HG03575 (cell line): ENCODE measurements at regions not wholly inside any gene's neighbourhood (a gene's known extent, or its start where the extent isn't known, plus 50 kb on each side); places are given as distances from the start of the nearest gene placed in this dataset.

ENCODE experiments used
- ATAC-seq: cut with Tn5 transposase; IDR thresholded peaks from one replicate; pipeline ENCODE4 v1.9.1; 2021; ENCODE audit not compliant: unreplicated experiment, insufficient number of reproducible peaks, low FRiP score; ENCODE audit errors: extremely low read depth

DNA sequence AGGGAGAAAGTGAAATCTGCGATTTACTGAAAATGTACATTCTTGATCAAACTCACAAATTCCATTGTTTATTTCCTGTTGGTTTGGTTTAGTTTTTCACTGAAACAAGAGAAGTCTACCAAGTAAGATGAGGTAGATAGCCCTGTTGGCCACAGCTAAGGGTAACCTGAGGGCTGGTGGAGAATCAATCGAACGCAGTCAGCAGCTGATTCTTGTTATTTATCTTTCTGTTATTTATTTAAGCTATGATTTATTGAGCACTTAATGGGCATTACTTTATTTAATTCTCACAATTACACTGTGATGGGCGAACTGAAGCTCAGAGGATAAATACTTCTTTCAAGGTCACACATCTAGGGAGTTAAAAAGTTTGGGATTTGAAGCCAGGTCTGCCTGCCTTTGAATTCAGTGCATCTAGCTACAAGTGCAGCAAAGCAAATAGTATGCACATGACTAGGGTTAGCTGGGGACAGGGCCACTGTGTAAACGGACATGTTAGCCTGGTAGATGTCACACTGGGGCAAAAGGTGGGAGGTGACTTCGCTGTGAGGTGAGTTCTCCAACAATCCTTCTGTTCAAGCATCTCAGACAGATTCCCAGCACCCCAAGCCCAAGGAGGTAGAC is 106.5 kb upstream of the GADD45A start:
- no peak for ATAC-seq

DNA sequence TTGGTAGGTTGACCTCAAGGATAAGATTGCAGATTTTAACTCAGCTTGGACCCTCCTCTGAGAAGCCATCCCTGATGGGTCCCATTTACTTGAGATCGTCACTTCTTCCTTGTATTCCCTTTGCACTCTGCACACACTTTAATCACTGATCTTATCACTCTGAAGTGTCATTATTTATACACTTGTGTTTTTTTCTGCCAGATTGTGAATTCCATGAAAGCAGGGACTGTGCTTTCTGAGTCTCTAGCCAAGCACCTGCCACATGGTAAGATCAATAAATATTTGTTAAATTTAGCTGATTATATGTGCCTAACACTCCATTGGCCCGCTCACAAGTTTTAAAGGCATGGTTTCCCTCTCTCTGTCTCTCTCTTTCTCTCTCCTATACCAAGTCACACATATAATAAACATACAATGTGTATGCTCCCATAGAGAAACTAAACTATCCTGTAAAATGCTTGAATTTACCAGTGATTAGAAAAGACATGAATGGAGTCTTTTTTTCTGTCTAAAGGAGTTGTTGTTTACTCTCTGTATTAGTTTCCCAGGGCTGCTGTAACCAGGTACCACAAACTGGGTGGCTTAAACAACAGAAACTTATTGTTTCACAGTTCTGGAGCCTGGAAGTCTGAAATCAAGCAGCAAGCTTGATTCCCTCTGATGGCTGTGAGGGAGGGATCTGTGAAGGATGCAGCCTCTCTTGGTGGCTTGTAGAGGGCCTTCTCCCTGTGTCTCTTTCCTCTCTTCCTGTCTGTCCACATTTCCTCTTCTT is 105.2 kb upstream of the GADD45A start:
- ATAC-seq = no peak

DNA sequence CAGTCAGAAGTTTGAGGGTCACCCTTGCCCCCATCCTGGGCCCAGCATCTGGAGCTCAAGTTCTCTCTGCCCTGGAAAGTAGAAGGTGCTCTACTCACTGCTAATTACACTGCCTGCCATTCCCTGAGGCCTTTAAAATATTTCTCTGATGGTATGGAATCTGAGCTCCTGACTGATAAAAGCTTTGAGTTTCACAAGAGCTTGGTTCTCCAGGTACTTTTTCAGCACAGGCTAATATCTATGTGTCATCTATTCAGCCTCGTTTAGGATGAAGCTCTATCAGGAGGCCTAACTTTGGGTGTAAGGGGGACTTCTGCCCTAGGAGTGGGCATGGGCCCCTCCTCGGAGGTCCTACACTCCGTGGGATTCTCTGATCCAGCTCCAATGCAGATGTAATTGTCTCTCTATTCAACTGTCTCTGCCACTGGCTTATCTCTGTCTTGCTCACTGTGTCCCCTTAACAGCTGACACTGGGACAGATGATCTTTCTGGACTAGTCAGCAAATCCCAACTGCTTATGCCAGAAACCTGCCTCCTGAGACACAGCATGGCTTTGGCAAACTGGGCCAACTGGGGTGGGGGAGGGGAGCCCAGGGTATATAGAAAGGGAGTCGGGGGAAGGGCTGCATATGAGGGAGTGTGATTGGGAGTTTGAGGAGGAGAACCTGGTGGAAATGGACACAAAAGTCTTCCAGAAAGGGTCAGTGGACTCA is 104.2 kb upstream of the GADD45A start:
- ATAC-seq = no peak

DNA sequence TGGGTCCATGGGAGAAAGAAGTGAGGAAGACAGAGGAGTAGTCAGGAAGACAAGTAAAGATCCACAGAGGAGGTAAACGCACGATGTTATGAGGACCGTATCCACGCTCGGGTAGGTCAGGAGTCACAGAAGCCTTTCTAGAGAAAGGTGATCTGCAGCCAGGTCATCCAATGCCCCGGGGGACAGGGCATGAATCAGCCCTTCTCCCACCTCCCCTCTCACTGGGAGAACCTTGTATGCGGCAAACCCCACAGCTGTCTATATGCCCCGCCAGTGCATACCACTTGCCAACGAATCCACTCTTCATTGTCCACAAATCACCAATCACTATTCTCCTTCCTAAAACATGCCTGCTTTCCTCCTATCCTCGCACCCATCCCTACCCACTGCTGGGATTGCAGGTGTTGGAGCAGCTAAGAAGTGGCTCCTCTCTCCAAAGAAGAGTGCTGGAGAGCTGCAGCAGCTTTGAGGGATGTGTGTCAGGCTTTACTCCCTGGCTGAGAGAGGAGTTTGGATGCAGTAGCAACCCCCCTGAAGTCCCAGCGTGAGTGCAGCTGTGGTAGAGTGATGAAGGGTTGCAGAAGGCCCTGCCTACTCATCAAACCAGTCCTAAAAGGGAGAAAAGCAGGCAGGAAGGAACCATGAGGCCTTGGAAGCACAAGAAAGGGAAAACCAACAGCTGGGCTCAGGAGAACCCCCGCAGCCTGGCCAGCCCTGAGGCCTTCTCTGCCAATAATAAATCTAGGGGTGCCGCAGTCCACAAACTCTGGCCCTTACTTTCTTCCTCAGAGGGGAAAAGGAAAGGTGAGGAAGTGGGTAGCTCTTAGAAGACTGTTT is 102.2 kb upstream of the GADD45A start:
- no peak for ATAC-seq

DNA sequence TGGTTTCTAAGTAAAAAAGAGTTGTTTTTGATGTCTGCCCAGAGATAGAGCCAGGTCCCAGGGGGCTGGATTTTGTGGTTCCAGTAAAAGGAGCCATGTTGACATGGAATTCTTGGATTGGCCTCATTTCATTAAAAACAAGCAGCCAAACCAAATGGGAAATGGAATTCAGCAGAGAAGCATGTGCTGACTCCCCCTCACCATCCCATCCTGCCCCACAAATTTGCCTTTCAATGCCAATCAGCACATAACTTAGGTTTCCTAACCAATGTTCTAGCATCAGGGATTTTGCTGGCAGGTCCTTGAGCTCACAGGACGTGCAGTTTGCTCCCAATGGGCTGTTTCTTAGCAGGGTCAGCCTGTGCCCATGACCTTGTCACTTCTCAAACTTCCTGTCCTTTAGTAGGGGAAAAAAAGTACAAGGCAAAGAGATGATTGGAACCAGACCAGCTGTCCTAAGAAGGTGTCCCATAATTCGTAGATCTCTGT is 101.5 kb upstream of the GADD45A start:
- no peak for ATAC-seq

DNA sequence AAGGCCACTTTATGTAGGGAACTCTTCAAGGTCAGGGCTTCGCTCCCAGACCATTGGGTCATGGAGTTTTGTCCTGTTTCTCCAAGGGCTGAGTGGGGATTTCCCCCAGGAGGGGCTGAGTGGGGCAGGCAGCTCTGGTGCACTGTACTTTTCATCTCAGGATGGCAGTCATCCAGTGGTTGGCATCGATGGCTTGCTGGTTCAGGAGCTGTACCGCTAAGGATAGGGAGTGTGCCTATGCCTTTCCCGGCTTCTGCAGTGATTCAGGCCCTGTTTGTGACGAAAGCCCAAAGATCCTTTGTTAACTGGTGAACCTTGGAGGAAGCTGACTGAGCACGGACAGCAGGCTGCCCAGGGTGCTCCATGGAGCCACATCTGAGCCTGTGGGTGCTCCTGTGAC is 100.1 kb upstream of the GADD45A start:
- no peak for ATAC-seq

DNA sequence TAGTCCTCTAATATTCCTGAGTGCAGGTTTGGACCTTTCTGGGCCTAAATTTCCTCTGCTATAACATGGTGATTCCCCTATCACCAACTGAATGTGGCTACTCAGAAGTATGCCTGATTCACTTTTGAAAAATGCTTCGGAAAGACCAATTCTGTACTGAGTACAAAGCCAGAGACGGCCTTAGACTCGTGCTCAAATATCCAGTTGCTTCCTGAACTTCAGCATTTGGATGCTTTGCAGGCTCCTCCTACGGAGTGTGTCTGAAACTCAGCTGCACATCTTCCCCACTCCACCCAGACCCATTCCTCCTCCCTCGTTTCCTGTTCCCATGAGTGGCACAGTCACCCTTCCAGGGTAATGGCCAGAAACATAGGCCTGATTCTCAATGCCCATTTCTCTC is 98.4 kb upstream of the GADD45A start:
- no peak for ATAC-seq

DNA sequence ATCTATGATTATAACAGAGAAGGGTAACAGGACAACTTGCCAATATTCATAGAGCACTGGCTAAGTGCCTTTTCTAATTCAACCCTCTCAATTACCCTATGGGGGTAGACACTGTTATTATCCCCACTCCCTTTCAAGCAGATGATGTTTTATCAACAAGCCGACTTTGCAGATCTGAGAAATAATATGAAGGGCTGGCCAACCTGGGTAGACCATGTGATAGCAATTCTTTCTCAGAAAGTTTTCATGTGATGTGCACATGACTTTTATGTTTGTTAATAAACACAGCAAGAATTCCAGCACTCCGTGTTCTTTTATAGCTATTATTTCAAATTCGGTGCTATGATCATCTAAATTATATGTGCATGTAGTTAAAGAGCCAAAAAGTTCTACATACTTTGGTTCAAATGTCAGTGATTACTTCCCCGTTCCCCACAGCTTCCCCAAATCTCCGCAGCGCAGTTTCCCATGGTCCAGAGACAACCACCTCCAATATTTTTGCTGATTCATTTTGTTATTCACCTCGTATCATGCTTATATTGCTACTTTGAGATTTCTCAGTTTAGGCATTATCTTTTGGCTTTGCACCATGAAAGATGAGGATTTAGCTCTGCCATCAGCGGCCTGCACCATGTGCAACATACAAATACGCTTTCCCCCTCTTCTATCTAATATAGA is 96.7 kb upstream of the GADD45A start:
- no peak for ATAC-seq

DNA sequence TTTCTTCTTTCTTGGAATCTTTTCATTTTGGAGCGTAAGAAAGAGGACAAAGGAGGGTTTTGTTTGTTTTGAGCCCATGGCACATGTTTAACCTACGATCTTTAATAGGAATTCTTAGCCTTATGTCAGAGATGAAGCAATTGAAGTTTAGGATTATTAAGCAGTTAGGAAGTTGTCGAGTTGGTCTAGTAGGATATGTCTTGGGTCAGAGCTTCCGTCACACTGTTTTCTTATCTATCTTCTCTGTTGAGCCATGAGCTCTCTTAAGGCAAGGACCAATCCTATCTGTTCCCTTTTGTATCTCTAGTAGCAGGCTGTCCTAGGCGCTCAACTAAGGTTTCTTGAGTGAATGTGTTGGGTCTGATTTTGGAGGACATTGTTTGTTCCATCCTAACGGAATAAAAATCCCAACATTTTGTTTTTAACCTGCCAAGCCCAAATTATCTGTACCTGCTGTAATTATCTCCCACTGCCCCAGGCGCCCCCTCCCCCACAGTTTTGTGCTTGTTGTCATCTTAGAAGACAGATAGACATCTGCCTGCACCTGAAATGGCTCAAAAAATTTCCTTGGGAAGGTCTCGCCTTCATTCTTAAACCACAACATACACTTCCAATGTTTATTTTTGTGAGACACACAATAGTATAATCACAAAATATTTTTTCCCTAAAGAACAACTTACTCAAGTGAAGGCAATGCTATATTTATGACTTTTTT is 95.3 kb upstream of the GADD45A start:
- ATAC-seq = no peak

DNA sequence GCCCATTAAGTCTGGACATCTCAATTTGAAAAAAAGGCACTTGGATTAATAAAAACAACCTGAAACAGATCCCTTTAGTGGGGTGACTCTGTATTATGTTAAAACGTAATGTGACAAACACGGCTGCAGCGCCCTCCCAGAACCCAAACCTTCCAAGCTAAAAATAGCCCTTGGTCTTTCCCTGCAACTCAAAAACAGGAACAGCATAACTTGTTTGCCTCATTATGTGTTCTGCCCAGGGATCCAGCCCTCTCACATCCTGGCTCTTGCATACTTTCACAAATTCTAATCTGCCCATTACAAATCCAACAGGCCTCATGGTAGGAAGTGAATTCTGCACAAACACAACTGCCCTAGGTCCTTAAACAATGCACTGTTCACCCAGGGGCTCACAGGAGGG is 94.7 kb upstream of the GADD45A start:
- ATAC-seq = no peak

DNA sequence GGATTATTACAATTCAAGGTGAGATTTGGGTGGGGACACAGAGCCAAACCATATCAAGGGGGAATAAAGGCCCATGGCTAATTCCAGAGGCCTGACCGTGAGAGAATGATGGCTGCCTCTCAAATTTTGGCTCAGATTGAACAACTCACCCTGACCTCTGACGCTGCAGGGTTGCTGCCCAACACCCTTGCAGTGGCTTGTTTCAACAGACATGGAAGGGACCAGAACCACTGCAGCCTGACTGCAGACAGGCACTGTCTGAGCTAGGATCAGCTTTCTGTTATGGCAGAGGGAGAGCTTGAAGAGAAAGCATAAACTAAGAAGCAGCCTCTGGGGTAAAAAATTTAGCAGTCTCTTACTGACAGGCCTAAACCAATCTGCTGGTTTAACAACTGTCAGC is 90.2 kb upstream of the GADD45A start:
- ATAC-seq = no peak

DNA sequence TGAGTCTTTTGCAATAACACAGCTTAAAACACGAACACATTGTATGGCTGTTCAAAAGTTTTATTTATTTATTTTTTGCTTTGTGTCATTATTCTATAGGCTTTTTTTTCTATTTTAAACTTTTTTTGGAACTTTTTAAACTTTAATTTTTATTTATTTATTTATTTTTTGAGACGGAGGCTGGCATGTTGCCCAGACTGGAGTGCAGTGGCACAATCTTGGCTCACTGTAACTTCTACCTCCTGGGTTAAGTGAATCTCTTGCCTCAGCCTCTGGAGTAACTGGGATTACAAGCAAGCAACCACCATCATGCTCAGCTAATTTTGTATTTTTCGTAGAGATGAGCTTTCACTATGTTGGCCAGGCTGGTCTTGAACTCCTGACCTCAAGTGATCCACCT is 88.3 kb upstream of the GADD45A start:
- ATAC-seq = no peak

DNA sequence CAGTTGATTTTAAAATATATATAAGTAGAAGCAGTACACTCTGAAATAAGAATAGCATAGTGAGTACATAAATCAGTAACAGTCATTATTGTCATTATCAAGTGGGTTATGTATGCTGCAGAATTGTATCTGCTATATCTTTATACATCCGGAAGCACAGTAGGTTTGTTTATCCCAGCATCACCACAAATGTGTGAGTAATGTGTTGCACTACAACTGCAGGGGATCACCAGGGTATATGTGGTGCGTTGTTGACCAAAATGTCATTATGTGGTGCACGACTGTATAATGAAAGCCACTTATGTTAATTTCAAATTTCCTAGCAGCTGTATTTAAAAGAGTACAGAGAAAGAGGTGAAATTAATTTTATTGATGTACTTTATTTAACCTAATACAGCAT is 87.7 kb upstream of the GADD45A start:
- no peak for ATAC-seq

DNA sequence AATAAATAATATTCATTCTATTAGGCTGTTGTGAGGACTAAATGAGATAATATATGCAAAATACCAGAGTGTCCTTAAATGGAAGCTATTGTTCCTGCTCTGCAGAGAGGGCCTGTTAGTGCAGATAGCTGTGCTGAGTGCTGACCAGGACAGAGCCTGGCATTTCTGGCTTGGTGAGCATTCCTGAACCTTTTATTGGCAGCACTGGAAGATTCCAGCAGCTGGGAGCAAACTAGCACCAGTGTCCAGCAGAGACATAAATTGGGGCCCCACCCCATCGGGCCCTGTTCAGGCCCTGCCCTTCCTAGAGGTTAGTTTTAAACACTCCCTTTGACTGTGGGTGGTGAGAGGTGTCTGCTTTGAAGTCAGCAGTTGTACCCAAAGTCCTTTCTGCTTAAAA is 85.9 kb upstream of the GADD45A start:
- ATAC-seq = no peak

DNA sequence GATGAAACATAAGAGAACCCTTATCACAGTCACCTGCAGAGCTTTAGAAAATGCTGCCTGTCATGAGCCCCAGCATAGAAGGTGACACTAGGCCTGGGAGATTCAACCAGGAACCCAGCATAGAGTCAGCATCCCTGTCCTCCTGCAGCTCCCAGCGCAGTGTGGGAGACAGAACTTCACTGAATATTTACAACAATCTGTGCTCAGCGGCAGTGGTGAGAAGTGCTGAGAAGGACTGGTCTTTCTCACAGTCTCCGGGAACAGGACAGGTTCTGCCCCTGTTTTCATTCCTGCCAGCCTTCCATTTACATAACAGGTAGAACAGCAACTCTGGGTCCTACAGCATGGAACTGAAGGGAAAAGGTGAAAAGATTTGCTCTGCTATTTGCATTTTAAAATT is 83.5 kb upstream of the GADD45A start:
- ATAC-seq = no peak

DNA sequence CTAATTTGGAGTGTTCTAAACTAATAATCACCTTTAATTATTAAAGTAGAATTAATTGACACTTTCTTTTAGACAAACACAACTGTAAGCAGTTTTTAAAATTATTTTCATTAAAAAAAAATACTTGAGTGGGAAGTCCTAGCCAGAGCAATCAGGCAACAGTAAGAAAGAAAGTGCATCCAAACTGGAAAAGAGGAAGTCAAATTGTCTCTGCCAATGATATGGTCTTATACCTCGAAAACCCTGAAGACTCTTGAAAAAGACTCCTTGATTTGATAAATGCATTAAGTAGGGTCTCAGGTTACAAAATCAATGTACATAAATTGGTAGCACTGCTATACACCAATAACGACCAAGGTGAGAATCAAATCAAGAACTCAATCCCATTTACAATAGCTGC is 83.0 kb upstream of the GADD45A start:
- ATAC-seq = no peak

DNA sequence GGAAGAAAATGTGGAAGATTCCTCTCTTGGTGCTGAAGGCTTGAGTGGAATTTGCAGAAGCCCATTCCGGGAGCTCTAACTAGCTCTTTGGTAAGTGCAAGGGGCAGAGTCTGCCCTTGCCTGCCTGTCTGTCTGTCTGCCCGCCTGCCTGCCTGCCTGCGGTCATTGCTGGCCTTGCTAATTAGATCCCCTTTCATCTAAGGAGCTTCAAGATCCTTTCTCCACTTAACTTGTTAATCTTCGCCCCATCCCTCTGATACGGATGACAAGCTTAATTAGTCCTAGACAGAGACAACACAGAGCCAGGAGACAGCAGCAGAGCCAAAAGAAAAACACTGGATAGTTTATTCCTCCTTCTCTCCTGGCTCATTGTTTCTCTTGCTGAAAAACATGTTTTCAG is 80.2 kb upstream of the GADD45A start:
- ATAC-seq = no peak

DNA sequence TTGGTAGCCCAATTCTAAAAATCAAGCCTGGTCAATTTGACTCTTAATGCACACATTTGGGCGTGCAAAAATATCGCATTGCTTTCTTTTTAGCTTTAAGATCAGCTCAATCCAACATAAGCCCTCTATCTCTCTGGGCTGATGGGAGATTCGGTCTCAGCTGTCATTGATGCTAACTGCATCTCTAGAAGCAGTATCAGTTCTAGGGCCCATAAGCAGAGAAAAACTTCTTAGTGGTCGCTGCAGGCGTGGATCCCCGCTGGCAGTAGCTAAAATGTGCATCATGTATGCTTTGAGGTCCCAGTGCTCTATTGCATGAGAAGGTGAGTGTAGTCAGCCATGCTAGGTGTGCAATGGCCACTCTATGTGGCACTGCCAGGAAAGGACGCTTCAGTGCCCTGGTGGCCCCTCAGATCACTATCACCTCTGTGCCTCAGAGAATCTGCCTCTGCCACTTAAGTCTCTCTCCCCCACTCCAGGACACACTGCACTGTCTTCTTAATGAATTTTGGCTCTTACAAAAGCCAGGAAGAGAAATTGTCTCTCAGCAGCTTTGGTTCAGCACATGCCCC is 79.7 kb upstream of the GADD45A start:
- no peak for ATAC-seq
